ACC112 (cell line): ENCODE measurements at regions not wholly inside any gene's neighbourhood (a gene's known extent, or its start where the extent isn't known, plus 50 kb on each side); places are given as distances from the start of the nearest gene placed in this dataset.

ENCODE experiments used
- H2AFZ ChIP-seq: fragments of 200-600 bp; sonication (generic); one replicate; pipeline ENCODE4 v1.6.0; 2017; ENCODE audit warnings: antibody characterized with exemption, low read length; ENCODE audit not compliant: unreplicated experiment
- H3K27ac ChIP-seq: fragments of 200-600 bp; sonication (generic); 2 replicates; pipeline ENCODE4 v1.5.1; 2014; ENCODE audit warnings: low read depth, mild to moderate bottlenecking, antibody characterized with exemption, low read length, moderate library complexity
- H3K27me3 ChIP-seq: fragments of 200-600 bp; sonication (generic); 2 replicates; pipeline ENCODE4 v1.6.1; 2014; ENCODE audit warnings: mild to moderate bottlenecking, antibody characterized with exemption, low read length, moderate library complexity, mixed read lengths; ENCODE audit not compliant: insufficient read depth
- H3K36me3 ChIP-seq: fragments of 200-600 bp; sonication (generic); 2 replicates; pipeline ENCODE4 v1.6.1; 2016; ENCODE audit warnings: mild to moderate bottlenecking, antibody characterized with exemption, low read length, moderate library complexity, mixed read lengths; ENCODE audit not compliant: insufficient read depth
- H3K4me1 ChIP-seq: fragments of 200-600 bp; sonication (generic); one replicate; pipeline ENCODE4 v1.6.1; 2016; ENCODE audit warnings: low read length, mixed read lengths; ENCODE audit not compliant: insufficient read depth, unreplicated experiment, control insufficient read depth
- H3K4me3 ChIP-seq: fragments of 200-600 bp; sonication (generic); 2 replicates; pipeline ENCODE4 v1.5.1; 2014; ENCODE audit warnings: mild to moderate bottlenecking, low read depth, low read length
- H3K79me2 ChIP-seq: fragments of 200-600 bp; sonication (generic); one replicate; pipeline ENCODE4 v1.6.0; 2016; ENCODE audit warnings: low read length; ENCODE audit not compliant: control insufficient read depth, unreplicated experiment, insufficient read depth

GRCh38 chr6:81625216-81625615 lies 127.3 kb downstream of the TENT5A start:
- Histone ChIP-seq H3K79me2 (no peaks in the 10 kb centered on the region), H3K36me3 (no peaks in the 10 kb centered on the region), H3K4me1 (no peaks in the 10 kb centered on the region), H3K27ac (no peak overlapping the region), H3K4me3 (no peak overlapping the region), H3K27me3 (no peaks in the 10 kb centered on the region), H2AFZ (no peak overlapping the region)

DNA sequence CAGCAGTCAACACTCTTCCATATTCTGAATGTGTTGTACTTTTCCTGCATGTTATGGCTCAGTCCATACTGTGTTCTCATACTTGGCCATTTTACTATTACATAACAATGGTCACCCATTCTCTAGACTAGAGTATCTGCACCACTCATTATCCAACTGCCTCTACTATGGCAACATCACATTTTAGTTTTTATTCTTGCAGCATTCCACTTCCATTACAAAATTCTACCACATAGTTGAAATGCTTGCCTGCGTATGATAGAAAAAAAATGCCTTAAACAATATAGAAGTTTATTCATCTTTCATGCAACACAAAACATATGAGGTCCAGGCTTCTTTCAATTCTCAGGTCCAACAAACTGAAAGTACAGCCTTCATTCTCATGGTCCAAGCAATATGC lies 128.0 kb downstream of the TENT5A start:
- no peak overlapping the region for H3K27ac ChIP-seq
- no peaks in the 10 kb centered on the region for H3K27me3 ChIP-seq
- H3K4me1 ChIP-seq, result no peaks in the 10 kb centered on the region
- H3K4me3 ChIP-seq, result no peak overlapping the region
- H3K36me3 ChIP-seq, result no peaks in the 10 kb centered on the region
- H2AFZ ChIP-seq, result no peak overlapping the region
- H3K79me2 ChIP-seq, result no peaks in the 10 kb centered on the region

DNA sequence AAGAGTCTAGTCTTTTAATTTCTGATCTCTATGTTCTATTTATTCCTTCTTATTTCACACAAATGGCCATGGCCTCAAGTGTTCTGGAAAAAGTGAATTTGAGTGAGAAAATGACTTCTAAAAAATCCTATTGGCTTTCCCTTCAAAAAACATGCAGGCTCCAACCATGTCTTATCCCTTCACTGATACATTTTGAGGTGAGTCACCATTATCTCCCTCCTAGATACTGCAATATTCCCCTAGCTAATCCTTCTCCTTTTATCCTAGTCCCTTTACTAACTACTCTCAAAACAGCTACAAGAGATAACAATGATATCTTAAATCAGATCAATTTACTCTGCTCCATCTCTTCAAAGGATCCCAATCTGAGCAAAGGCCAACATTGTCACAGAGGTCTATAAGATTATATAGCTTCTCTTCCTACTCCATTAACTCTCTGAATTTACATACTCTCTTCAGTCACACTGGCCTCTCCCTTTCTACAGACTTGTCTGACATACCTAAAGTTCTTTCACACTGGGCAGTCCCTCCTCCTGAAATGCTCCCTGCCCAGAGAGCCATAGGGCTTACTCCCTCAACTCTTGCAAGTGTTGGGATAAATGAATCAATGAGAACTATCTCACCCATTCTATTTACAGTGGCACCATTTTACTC lies 129.2 kb downstream of the TENT5A start:
- Histone ChIP-seq H3K27ac (no peak overlapping the region), H3K79me2 (no peaks in the 10 kb centered on the region), H3K4me1 (no peaks in the 10 kb centered on the region), H2AFZ (no peak overlapping the region), H3K36me3 (no peaks in the 10 kb centered on the region), H3K4me3 (no peak overlapping the region), H3K27me3 (no peaks in the 10 kb centered on the region)

- Histone ChIP-seq H3K36me3 (no peaks in the 10 kb centered on the region), H3K79me2 (no peaks in the 10 kb centered on the region), H3K4me1 (no peaks in the 10 kb centered on the region), H3K27ac (no peak overlapping the region), H3K4me3 (no peak overlapping the region), H2AFZ (no peak overlapping the region), H3K27me3 (no peaks in the 10 kb centered on the region)
These were observed 130.6 kb downstream of the TENT5A start for GRCh38 chr6:81621816-81622395.

GRCh38 chr6:81614292-81614691 lies 138.2 kb downstream of the TENT5A start:
- Histone ChIP-seq H2AFZ (peak overlapping the region; percentile 62), H3K27ac (peak overlapping the region; percentile 59), H3K27me3 (no peaks in the 10 kb centered on the region), H3K36me3 (no peaks in the 10 kb centered on the region), H3K4me3 (peak overlapping the region; percentile 58), H3K79me2 (no peaks in the 10 kb centered on the region), H3K4me1 (peaks cover 19% of the 10 kb centered on the region)

DNA sequence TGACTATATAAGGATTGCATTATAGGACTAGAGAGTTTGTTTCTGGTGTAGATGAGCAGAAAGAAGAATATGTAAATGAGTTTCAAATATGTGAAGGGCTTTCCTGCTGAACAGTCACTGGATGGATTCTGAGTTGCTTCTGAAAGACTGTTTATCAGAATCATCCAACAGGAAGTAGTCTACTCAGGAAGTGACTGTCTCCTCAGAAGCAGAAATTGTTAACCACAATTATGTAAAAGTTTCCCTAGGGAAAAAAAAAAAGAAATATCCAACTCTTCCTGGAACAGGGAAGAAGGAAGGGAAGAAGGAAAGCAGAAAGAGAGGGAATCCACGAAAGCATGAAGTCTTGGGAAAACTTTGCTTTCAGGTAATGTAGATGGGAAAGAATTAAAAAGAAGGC lies 138.9 kb downstream of the TENT5A start:
- no peak overlapping the region for H2AFZ ChIP-seq
- H3K4me3 ChIP-seq, result peak overlapping the region; percentile 58
- H3K36me3 ChIP-seq, result no peaks in the 10 kb centered on the region
- peak overlapping the region; percentile 59 for H3K27ac ChIP-seq
- H3K4me1 ChIP-seq, result peaks cover 26% of the 10 kb centered on the region
- H3K79me2 ChIP-seq, result no peaks in the 10 kb centered on the region
- no peaks in the 10 kb centered on the region for H3K27me3 ChIP-seq

- H3K79me2 ChIP-seq, result no peaks in the 10 kb centered on the region
- H3K4me3 ChIP-seq, result no peak overlapping the region
- H3K27ac ChIP-seq, result no peak overlapping the region
- H3K4me1 ChIP-seq, result peaks cover 41% of the 10 kb centered on the region
- H2AFZ ChIP-seq, result no peak overlapping the region
- no peaks in the 10 kb centered on the region for H3K36me3 ChIP-seq
- H3K27me3 ChIP-seq, result no peaks in the 10 kb centered on the region
These were observed 140.3 kb downstream of the TENT5A start for GRCh38 chr6:81612136-81612535.

- no peaks in the 10 kb centered on the region for H3K36me3 ChIP-seq
- H3K4me3 ChIP-seq, result no peak overlapping the region
- H3K27me3 ChIP-seq, result no peaks in the 10 kb centered on the region
- no peaks in the 10 kb centered on the region for H3K79me2 ChIP-seq
- peaks cover 49% of the 10 kb centered on the region for H3K4me1 ChIP-seq
- no peak overlapping the region for H3K27ac ChIP-seq
- no peak overlapping the region for H2AFZ ChIP-seq
These were observed 142.7 kb downstream of the TENT5A start for GRCh38 chr6:81609736-81610135.

DNA sequence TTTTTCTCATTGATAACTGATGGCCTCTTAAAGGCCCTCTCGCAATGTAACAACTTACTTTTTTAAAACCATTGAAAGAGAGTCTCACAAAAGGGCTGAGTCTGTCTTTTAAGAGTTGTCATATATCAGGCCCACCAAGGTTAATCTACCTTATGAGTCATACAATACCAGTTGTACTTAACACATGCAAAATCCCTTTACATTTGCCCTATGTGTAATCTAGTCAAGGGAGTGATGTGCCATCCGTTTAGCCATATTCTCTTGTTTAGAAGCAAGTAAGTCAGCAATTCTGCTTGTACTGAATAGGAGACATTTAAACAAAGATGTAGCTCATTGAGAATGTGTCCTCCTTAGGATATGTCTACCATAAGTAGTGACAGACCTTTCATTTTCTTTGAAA lies 143.7 kb downstream of the TENT5A start:
- H3K36me3 ChIP-seq, result no peaks in the 10 kb centered on the region
- H3K79me2 ChIP-seq, result no peaks in the 10 kb centered on the region
- H2AFZ ChIP-seq, result peak overlapping the region; percentile 16
- no peak overlapping the region for H3K27ac ChIP-seq
- H3K4me1 ChIP-seq, result peaks cover 39% of the 10 kb centered on the region
- H3K4me3 ChIP-seq, result no peak overlapping the region
- no peaks in the 10 kb centered on the region for H3K27me3 ChIP-seq

- Histone ChIP-seq H3K4me3 (peak overlapping the region; percentile 25; the same call in 1 of the 2 replicates), H3K27ac (peak overlapping the region; percentile 82), H2AFZ (peak overlapping the region; percentile 46), H3K4me1 (peaks cover 31% of the 10 kb centered on the region), H3K79me2 (no peaks in the 10 kb centered on the region), H3K36me3 (no peaks in the 10 kb centered on the region), H3K27me3 (no peaks in the 10 kb centered on the region)
These were observed 145.5 kb downstream of the TENT5A start for GRCh38 chr6:81606965-81607381.

GRCh38 chr6:81605526-81605925 lies 147.0 kb downstream of the TENT5A start:
- Histone ChIP-seq H3K27ac (no peak overlapping the region), H3K79me2 (no peaks in the 10 kb centered on the region), H3K27me3 (no peaks in the 10 kb centered on the region), H2AFZ (no peak overlapping the region), H3K36me3 (no peaks in the 10 kb centered on the region), H3K4me1 (peaks cover 31% of the 10 kb centered on the region), H3K4me3 (no peak overlapping the region)
